ENCODE measurements at regions not wholly inside any gene's neighbourhood (a gene's known extent, or its start where the extent isn't known, plus 50 kb on each side); places are given as distances from the start of the nearest gene placed in this dataset.

- TF ChIP-seq TAF1 (IDR thresholded peaks at IDR 0.05; ENCODE audit: borderline replicate concordance, insufficient read depth, low read length) = no peak
- no peak for TF ChIP-seq FOXP2 (optimal IDR thresholded peaks at IDR 0.05; ENCODE audit: borderline replicate concordance, extremely low read depth, extremely low read length, insufficient read depth)
- no peak for TF ChIP-seq POLR2AphosphoS5 (IDR thresholded peaks at IDR 0.05; ENCODE audit: low read depth, low read length)
- no peak for TF ChIP-seq REST (IDR thresholded peaks at IDR 0.05; ENCODE audit: insufficient read depth in 1 of 2, low read depth in 2 of 2, low read length in 2 of 2)
- no peak for TF ChIP-seq SIN3A (IDR thresholded peaks at IDR 0.05; ENCODE audit: borderline replicate concordance, insufficient read depth, low read length)
Measured at GRCh38 chr12:123040106-123040505, 59.6 kb downstream of the ARL6IP4 start.

GRCh38 chr12:123038966-123039365 is 58.5 kb downstream of the ARL6IP4 start:
- TF ChIP-seq FOXP2 (optimal IDR thresholded peaks at IDR 0.05; ENCODE audit: borderline replicate concordance, extremely low read depth, extremely low read length, insufficient read depth) = no peak
- TF ChIP-seq TAF1 (IDR thresholded peaks at IDR 0.05; ENCODE audit: borderline replicate concordance, insufficient read depth, low read length) = no peak
- TF ChIP-seq SIN3A (IDR thresholded peaks at IDR 0.05; ENCODE audit: borderline replicate concordance, insufficient read depth, low read length) = no peak
- TF ChIP-seq POLR2AphosphoS5 (IDR thresholded peaks at IDR 0.05; ENCODE audit: low read depth, low read length) = no peak
- no peak for TF ChIP-seq REST (IDR thresholded peaks at IDR 0.05; ENCODE audit: insufficient read depth in 1 of 2, low read depth in 2 of 2, low read length in 2 of 2)

GRCh38 chr12:123038486-123038885 is 58.0 kb downstream of the ARL6IP4 start:
- TF ChIP-seq TAF1 (IDR thresholded peaks at IDR 0.05; ENCODE audit: borderline replicate concordance, insufficient read depth, low read length) (no peak), FOXP2 (optimal IDR thresholded peaks at IDR 0.05; ENCODE audit: borderline replicate concordance, extremely low read depth, extremely low read length, insufficient read depth) (no peak)

- TF ChIP-seq FOXP2 (optimal IDR thresholded peaks at IDR 0.05; ENCODE audit: borderline replicate concordance, extremely low read depth, extremely low read length, insufficient read depth) (no peak), SIN3A (IDR thresholded peaks at IDR 0.05; ENCODE audit: borderline replicate concordance, insufficient read depth, low read length) (no peak), TAF1 (IDR thresholded peaks at IDR 0.05; ENCODE audit: borderline replicate concordance, insufficient read depth, low read length) (no peak), POLR2AphosphoS5 (IDR thresholded peaks at IDR 0.05; ENCODE audit: low read depth, low read length) (no peak)
Measured at GRCh38 chr12:123037791-123038190, 57.3 kb downstream of the ARL6IP4 start.

DNA sequence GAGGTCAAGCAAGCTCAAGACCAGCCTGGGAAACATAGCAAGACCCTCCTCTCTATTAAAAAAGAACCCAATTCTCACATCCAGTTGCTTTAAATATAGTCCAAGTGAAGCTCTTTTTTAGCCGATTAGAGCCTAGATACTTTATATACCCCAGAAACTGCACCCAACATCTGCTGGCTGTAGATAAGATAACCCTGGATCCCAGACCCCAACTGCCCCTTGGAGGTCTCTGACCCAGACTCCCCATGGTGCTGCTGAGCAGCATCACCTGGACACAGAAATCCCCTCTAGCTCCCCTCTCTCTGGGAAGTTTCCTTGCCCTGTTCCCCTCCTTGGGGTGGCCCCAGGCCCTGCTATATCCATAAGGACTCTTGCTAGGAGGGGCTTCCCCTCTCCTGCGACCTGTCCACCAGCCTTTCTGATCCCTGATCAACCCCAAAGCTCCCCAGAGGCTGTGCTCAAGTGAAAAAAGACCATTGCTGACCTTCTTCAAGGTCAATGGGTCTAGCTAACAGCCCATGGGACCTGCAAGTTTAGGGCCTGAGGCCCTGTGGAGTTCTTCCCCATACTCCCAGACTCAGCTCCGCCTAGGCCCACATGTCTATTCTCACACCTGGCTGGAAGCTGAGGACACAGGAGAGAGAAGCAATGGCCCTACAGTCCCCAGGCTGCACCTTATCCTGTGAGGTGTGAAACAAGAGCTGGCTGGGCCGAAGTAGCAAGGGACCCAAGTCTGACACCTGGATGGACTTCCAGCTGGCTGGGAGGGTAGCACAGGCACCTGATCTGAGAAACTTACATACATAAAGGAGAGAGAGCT is 56.2 kb downstream of the ARL6IP4 start:
- no peak for TF ChIP-seq FOXP2 (optimal IDR thresholded peaks at IDR 0.05; ENCODE audit: borderline replicate concordance, extremely low read depth, extremely low read length, insufficient read depth)
- TF ChIP-seq REST (IDR thresholded peaks at IDR 0.05; ENCODE audit: insufficient read depth in 1 of 2, low read depth in 2 of 2, low read length in 2 of 2) = no peak

GRCh38 chr12:123035841-123036240 is 55.4 kb downstream of the ARL6IP4 start:
- TF ChIP-seq REST (IDR thresholded peaks at IDR 0.05; ENCODE audit: insufficient read depth in 1 of 2, low read depth in 2 of 2, low read length in 2 of 2) = no peak
- no peak for TF ChIP-seq TAF1 (IDR thresholded peaks at IDR 0.05; ENCODE audit: borderline replicate concordance, insufficient read depth, low read length)
- TF ChIP-seq FOXP2 (optimal IDR thresholded peaks at IDR 0.05; ENCODE audit: borderline replicate concordance, extremely low read depth, extremely low read length, insufficient read depth) = no peak
- TF ChIP-seq POLR2AphosphoS5 (IDR thresholded peaks at IDR 0.05; ENCODE audit: low read depth, low read length) = no peak
- no peak for TF ChIP-seq SIN3A (IDR thresholded peaks at IDR 0.05; ENCODE audit: borderline replicate concordance, insufficient read depth, low read length)

Data from PFSK-1 (cell line).